Natural killer cell (primary cell): ENCODE measurements at regions not wholly inside any gene's neighbourhood (a gene's known extent, or its start where the extent isn't known, plus 50 kb on each side); places are given as distances from the start of the nearest gene placed in this dataset.

Experiments used
- ATAC-seq, 3 donors: fragments of 150-1000 bp in 2 of 3; fragments of 200-7000 bp in 1 of 3; cut with Tn5 transposase; 1 replicate in 1 of 3; 2 replicates in 2 of 3; pipeline ENCODE4 v1.10.0; 2021; ENCODE audit warnings: mild to moderate bottlenecking in 2 of 3, moderate library complexity in 2 of 3
- DNase-seq, 2 donors: peaks; one replicate each; pipeline versions ENCODE4 v3.0.0 to v3.0.0-alpha.2; 2013 to 2021; ENCODE audit warnings: mixed read lengths in 1 of 2
- H3K27ac ChIP-seq: one replicate; pipeline ENCODE4 v1.5.1; 2013; ENCODE audit warnings: mild to moderate bottlenecking, low read length
- H3K27me3 ChIP-seq: one replicate; pipeline ENCODE4 v1.6.1; 2013; ENCODE audit warnings: low read length; ENCODE audit not compliant: control insufficient read depth, insufficient read depth
- H3K36me3 ChIP-seq: one replicate; pipeline ENCODE4 v1.6.1; 2013; ENCODE audit warnings: low read length; ENCODE audit not compliant: control insufficient read depth, insufficient read depth
- H3K4me1 ChIP-seq: one replicate; pipeline ENCODE4 v1.6.1; 2013; ENCODE audit warnings: low read length; ENCODE audit not compliant: control insufficient read depth, insufficient read depth
- H3K4me3 ChIP-seq: one replicate; pipeline ENCODE4 v1.5.1; 2013; ENCODE audit warnings: low read length
- H3K9me3 ChIP-seq: one replicate; pipeline ENCODE4 v1.6.1; 2013; ENCODE audit warnings: low read length; ENCODE audit not compliant: control insufficient read depth, insufficient read depth
- H3K27ac Mint-ChIP-seq, 2 donors: one replicate each; pipeline ENCODE4 v1.8.0; 2022; ENCODE audit warnings: mild to moderate bottlenecking in 2 of 2, mixed read lengths in 2 of 2, moderate library complexity in 1 of 2
- H3K27me3 Mint-ChIP-seq, 2 donors: one replicate each; pipeline ENCODE4 v1.8.0; 2022; ENCODE audit warnings: low read depth in 2 of 2, mixed read lengths in 2 of 2
- H3K36me3 Mint-ChIP-seq: one replicate; pipeline ENCODE4 v1.8.0; 2022; ENCODE audit warnings: mixed read lengths
- H3K4me1 Mint-ChIP-seq, 2 donors: one replicate each; pipeline ENCODE4 v1.8.0; 2022; ENCODE audit warnings: mixed read lengths in 2 of 2
- H3K4me3 Mint-ChIP-seq: one replicate; pipeline ENCODE4 v1.8.0; 2022; ENCODE audit warnings: mild to moderate bottlenecking, moderate library complexity, mixed read lengths
- H3K9me3 Mint-ChIP-seq, 2 donors: one replicate each; pipeline ENCODE4 v1.8.0; 2022; ENCODE audit warnings: mixed read lengths in 2 of 2
- WGBS: methylation state at CpG from one replicate; pipeline ENCODE4 v1.1.7; 2013; ENCODE audit warnings: missing lambda C conversion rate; ENCODE audit not compliant: insufficient coverage; 5-methylcytosine and 5-hydroxymethylcytosine counted together
- intact Hi-C: fragments of 100-400 bp; cut with micrococcal nuclease; formaldehyde crosslinking; loops from one replicate; pipeline ENCODE4 v1.14.2; 2022
- TF ChIP-seq, protein P1 (sequence below): fragments of 200-600 bp; IDR thresholded peaks from one replicate; pipeline ENCODE4 v1.8.0; 2022; ENCODE audit warnings: antibody characterized with exemption

DNA sequence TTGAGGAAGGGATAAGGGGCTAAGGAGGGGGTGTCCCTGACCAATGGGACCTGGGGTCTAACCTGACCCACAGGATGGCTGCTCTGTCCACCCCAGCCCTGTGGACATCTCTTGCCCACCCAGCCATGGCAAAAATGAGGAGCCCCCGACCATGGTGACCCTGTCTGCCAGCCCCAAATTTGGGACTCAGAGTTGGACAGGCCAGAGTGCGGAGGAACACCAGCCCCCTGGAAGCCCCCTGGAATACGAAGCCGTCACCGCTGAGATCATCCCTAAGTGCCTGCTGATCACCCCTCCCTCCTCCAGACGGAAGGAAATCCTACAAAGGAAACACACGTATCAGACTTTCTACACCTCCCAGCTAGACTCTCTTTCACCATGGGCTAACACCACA lies 119.3 kb downstream of the SIK1 start:
- intact Hi-C loops, result no loop called here
- H3K27me3 ChIP-seq, result no peaks in the 10 kb centered on the region
- no peaks in the 10 kb centered on the region for H3K9me3 ChIP-seq
- Mint-ChIP-seq H3K27ac (no peak overlapping the region), H3K36me3 (no peaks in the 10 kb centered on the region), H3K4me1 (no peaks in the 10 kb centered on the region), H3K27me3 (peaks cover 0 to 8% of the 10 kb centered on the region in 2 donors), H3K4me3 (no peak overlapping the region), H3K9me3 (no peaks in the 10 kb centered on the region)
- H3K27ac ChIP-seq, result no peak overlapping the region
- WGBS, result 71% methylated on average over 7 of the region's 7 CpGs
- H3K4me3 ChIP-seq, result no peak overlapping the region
- no peak for ATAC-seq
- TF ChIP-seq, protein P1, sequence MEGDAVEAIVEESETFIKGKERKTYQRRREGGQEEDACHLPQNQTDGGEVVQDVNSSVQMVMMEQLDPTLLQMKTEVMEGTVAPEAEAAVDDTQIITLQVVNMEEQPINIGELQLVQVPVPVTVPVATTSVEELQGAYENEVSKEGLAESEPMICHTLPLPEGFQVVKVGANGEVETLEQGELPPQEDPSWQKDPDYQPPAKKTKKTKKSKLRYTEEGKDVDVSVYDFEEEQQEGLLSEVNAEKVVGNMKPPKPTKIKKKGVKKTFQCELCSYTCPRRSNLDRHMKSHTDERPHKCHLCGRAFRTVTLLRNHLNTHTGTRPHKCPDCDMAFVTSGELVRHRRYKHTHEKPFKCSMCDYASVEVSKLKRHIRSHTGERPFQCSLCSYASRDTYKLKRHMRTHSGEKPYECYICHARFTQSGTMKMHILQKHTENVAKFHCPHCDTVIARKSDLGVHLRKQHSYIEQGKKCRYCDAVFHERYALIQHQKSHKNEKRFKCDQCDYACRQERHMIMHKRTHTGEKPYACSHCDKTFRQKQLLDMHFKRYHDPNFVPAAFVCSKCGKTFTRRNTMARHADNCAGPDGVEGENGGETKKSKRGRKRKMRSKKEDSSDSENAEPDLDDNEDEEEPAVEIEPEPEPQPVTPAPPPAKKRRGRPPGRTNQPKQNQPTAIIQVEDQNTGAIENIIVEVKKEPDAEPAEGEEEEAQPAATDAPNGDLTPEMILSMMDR, result no peak
- no peaks in the 10 kb centered on the region for H3K36me3 ChIP-seq
- H3K4me1 ChIP-seq, result peaks cover 9% of the 10 kb centered on the region
- no peak for DNase-seq

DNA sequence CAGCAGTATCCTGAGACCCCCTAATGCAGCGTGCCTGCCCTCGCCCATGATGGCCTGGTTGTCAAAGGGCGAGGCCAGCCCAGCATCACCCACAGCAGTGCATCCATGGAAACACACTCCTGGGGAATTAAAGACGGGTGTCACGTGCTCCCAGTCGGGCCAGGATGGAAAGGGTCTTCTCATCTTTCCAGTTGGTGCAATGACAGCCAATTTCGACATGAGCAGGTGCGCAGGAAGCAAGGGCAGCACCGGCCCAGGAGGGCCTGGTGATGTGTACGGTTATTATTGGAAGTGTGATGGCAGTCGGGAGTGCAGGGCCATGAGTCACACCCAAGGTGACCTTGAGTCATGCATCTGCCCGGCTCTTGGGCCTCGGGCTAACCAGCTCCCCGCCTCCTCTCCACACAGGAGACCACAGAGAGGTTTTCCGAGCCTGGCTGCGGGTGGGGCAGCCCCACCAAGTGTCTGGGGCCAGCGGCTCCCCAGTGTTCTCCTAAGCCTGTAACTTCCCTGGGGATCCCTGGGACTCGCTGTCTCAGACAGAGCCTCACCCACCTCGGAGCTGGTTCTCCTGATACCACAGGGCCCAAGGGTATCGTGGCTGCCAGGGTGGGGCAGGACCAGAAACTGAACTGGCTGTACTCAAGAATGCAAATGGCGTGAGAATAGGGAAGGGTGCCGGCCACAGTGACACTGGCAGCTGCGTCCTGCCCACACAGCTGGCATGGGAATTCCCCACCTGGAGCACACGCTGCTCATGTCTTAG lies 119.8 kb downstream of the SIK1 start:
- no peaks in the 10 kb centered on the region for H3K36me3 ChIP-seq
- WGBS, result 73% methylated on average over 24 of the region's 24 CpGs
- H3K27ac ChIP-seq, result no peak overlapping the region
- Mint-ChIP-seq H3K27ac (no peak overlapping the region), H3K4me1 (no peaks in the 10 kb centered on the region), H3K36me3 (no peaks in the 10 kb centered on the region), H3K27me3 (peaks cover 0 to 8% of the 10 kb centered on the region in 2 donors), H3K4me3 (no peak overlapping the region), H3K9me3 (no peaks in the 10 kb centered on the region)
- H3K9me3 ChIP-seq, result no peaks in the 10 kb centered on the region
- DNase-seq, result no peak
- intact Hi-C loops, result no loop called here
- TF ChIP-seq, protein P1, result no peak
- peaks cover 9% of the 10 kb centered on the region for H3K4me1 ChIP-seq
- H3K4me3 ChIP-seq, result no peak overlapping the region
- no peaks in the 10 kb centered on the region for H3K27me3 ChIP-seq
- no peak for ATAC-seq

DNA sequence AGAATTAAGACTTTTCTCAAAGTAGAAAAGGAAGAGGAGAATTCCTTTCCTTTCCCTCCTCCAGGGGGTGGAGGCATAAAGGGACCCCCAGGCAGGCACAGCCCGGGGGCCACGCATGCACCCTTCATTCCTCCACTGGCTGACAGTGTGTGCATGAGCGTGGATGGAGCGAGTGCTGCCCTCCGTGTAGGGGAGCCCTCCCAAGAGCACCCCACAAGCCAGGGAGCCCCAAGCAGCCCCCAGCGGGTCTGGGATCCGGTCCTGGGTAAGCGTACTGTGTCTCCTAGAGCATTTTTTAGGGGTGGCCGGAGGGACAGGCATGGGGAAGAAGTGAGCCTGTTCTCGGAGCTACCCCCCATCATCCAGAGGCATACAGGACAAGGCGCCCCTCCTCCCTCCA lies 120.5 kb downstream of the SIK1 start:
- Histone ChIP-seq H3K36me3 (no peaks in the 10 kb centered on the region), H3K4me3 (no peak overlapping the region), H3K27ac (no peak overlapping the region), H3K27me3 (no peaks in the 10 kb centered on the region), H3K9me3 (no peaks in the 10 kb centered on the region), H3K4me1 (peaks cover 9% of the 10 kb centered on the region)
- Mint-ChIP-seq H3K4me3 (no peak overlapping the region), H3K27me3 (peaks cover 0 to 8% of the 10 kb centered on the region in 2 donors), H3K27ac (no peak overlapping the region), H3K4me1 (no peaks in the 10 kb centered on the region), H3K9me3 (no peaks in the 10 kb centered on the region), H3K36me3 (no peaks in the 10 kb centered on the region)
- intact Hi-C loops, result no loop called here
- DNase-seq, result no peak
- 87% methylated on average over 11 of the region's 11 CpGs for WGBS
- ATAC-seq, result no peak
- TF ChIP-seq, protein P1, result no peak

DNA sequence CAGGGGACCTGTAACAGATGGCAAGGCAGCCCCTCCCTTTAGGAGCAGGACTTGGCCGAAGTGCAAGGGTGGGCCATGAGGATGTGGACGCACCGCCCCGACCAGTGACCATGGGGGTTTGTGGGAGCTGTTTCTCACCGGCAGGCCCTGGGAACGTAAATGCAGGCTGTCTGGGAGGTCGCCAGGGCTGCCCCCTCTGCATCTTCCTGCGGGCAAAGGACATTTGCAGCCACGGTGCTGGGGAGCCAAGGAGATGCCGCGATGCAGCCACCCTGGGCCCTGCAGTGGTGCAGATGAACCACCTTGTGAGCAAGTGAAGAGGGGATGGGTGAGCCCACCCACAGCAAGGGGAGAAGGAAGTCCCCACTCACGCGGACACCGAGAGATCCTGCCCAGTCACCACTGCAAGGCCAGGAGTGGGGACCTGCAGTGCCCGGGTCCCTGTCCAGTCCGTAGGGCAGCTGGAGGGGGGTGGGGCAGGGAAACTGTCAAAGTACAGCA lies 121.1 kb downstream of the SIK1 start:
- Mint-ChIP-seq H3K9me3 (no peaks in the 10 kb centered on the region), H3K4me1 (no peaks in the 10 kb centered on the region), H3K27ac (no peak overlapping the region), H3K4me3 (no peak overlapping the region), H3K27me3 (peaks cover 0 to 8% of the 10 kb centered on the region in 2 donors), H3K36me3 (no peaks in the 10 kb centered on the region)
- no peak for ATAC-seq
- 89% methylated on average over 16 of the region's 16 CpGs for WGBS
- intact Hi-C loops, result no loop called here
- H3K9me3 ChIP-seq, result no peaks in the 10 kb centered on the region
- no peak overlapping the region for H3K4me3 ChIP-seq
- no peaks in the 10 kb centered on the region for H3K27me3 ChIP-seq
- H3K27ac ChIP-seq, result no peak overlapping the region
- no peak for DNase-seq
- no peaks in the 10 kb centered on the region for H3K36me3 ChIP-seq
- peaks cover 9% of the 10 kb centered on the region for H3K4me1 ChIP-seq
- TF ChIP-seq, protein P1, result no peak
